WERI-Rb-1 (cell line): ENCODE measurements at regions not wholly inside any gene's neighbourhood (a gene's known extent, or its start where the extent isn't known, plus 50 kb on each side); places are given as distances from the start of the nearest gene placed in this dataset.

Experiments used
- DNase-seq: peaks from one replicate; pipeline ENCODE4 v3.0.0-alpha.2; 2020
- H3K27ac ChIP-seq: fragments of 250-450 bp; sonication (Bioruptor Pico); 2 replicates; pipeline ENCODE4 v1.5.1; 2020; ENCODE audit warnings: mild to moderate bottlenecking, moderate library complexity
- H3K27me3 ChIP-seq: fragments of 250-450 bp; sonication (Bioruptor Pico); 2 replicates; pipeline ENCODE4 v1.5.1; 2021; ENCODE audit warnings: mild to moderate bottlenecking, low read depth, moderate library complexity; ENCODE audit not compliant: insufficient read depth, severe bottlenecking
- H3K36me3 ChIP-seq: fragments of 250-450 bp; sonication (Bioruptor Pico); 2 replicates; pipeline ENCODE4 v1.5.1; 2020; ENCODE audit warnings: mild to moderate bottlenecking, moderate library complexity
- H3K4me3 ChIP-seq: 2 replicates; pipeline ENCODE4 v1.5.1; 2011; ENCODE audit warnings: low read depth, mild to moderate bottlenecking, control low read depth, low read length
- H3K9me3 ChIP-seq: fragments of 250-450 bp; sonication (Bioruptor Pico); 2 replicates; pipeline ENCODE4 v1.5.1; 2021; ENCODE audit warnings: mild to moderate bottlenecking, moderate library complexity; ENCODE audit not compliant: severe bottlenecking
- TF ChIP-seq, protein P1 (sequence below): IDR thresholded peaks from 2 replicates; pipeline ENCODE4 v1.5.1; 2011; ENCODE audit warnings: low read depth, mild to moderate bottlenecking, control low read depth, inconsistent platforms, low read length

DNA sequence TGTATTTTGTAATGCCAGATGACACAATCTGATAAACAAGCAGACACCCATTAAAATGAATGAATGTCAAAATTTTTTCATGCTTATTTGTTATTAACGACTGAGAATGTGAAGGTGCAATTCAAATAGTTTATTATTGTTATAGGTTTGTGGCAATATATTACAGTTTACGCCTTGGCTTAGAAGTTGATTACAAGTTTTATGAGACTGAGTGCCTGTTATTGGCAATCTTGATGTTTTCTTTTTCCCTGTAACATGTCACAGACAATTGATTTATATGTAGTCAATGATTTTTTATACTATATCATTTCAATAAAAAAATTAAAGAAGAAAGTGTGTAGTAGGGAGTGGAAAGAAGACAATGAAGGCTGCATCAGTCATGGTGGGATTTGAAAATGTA, 144.1 kb upstream of the EEF1E1 start:
- DNase-seq, result no peak
- no peak overlapping the region for H3K4me3 ChIP-seq
- H3K27me3 ChIP-seq, result peaks cover 3% of the 10 kb centered on the region
- no peaks in the 10 kb centered on the region for H3K36me3 ChIP-seq
- peaks cover 6% of the 10 kb centered on the region for H3K9me3 ChIP-seq
- TF ChIP-seq, protein P1, sequence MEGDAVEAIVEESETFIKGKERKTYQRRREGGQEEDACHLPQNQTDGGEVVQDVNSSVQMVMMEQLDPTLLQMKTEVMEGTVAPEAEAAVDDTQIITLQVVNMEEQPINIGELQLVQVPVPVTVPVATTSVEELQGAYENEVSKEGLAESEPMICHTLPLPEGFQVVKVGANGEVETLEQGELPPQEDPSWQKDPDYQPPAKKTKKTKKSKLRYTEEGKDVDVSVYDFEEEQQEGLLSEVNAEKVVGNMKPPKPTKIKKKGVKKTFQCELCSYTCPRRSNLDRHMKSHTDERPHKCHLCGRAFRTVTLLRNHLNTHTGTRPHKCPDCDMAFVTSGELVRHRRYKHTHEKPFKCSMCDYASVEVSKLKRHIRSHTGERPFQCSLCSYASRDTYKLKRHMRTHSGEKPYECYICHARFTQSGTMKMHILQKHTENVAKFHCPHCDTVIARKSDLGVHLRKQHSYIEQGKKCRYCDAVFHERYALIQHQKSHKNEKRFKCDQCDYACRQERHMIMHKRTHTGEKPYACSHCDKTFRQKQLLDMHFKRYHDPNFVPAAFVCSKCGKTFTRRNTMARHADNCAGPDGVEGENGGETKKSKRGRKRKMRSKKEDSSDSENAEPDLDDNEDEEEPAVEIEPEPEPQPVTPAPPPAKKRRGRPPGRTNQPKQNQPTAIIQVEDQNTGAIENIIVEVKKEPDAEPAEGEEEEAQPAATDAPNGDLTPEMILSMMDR, result no peak
- H3K27ac ChIP-seq, result no peak overlapping the region

DNA sequence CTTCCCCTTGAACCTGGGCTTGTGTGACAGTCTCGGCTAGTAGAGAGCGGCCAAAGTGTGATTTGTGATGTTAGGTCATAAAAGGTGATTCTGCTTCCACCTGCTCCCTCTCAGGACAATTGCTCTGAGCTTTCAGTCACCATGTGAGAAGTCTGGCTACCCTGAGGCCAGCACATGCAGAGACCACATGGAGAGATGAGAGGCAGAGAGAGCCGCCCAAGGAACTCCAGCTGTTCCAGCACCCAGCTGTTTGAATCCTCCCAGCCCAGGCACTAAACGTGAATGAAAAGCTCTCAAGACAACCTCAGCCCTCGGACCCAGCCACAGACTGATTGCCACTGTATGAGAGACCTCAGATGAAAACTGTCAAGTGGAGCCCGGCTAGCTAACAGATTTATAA, 143.4 kb upstream of the EEF1E1 start:
- TF ChIP-seq, protein P1, result no peak
- H3K4me3 ChIP-seq, result no peak overlapping the region
- no peak for DNase-seq
- no peak overlapping the region for H3K27ac ChIP-seq
- H3K9me3 ChIP-seq, result peaks cover 6% of the 10 kb centered on the region
- H3K27me3 ChIP-seq, result peaks cover 3% of the 10 kb centered on the region
- no peaks in the 10 kb centered on the region for H3K36me3 ChIP-seq

DNA sequence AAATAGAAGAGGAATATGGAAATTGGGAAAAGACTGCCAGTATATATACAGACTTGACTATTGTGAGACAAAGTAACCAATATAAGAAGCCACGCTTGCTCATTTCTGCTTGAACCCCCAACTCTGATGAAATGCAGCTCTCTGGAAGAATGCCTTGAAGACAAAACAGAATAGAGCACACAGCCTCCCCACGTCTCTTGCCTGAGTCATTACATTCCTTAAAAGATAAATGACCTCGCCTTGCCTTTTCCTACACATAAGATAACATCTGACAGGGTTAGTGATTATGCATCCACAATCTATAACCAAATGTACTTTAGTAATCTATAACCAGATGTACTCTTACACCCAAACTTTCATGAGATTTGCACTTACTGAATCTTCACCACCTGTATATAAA, 141.1 kb upstream of the EEF1E1 start:
- no peak for DNase-seq
- TF ChIP-seq, protein P1, result no peak
- peaks cover 5% of the 10 kb centered on the region for H3K27me3 ChIP-seq
- H3K9me3 ChIP-seq, result no peaks in the 10 kb centered on the region
- no peak overlapping the region for H3K4me3 ChIP-seq
- no peaks in the 10 kb centered on the region for H3K36me3 ChIP-seq
- no peak overlapping the region for H3K27ac ChIP-seq

DNA sequence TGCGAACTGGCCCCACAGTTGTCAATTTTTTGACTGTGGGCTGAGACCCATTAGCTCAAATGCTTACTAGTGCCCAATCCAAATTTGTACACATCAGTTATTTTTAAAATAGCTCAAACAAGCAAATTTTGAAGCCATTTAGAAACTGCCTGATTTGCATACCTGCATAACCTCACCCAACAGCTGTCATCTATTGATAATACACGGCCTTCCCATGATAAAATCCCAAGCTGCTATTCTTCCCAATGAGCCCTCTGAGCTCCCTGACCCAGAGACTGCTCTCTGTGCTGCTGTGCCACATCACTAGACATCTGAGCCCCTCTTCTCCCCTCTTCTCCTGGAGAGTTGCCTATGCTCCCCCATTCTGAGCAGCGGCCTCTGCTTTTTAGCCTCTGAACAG, 140.5 kb upstream of the EEF1E1 start:
- DNase-seq, result no peak
- Histone ChIP-seq H3K27ac (no peak overlapping the region), H3K36me3 (no peaks in the 10 kb centered on the region), H3K9me3 (no peaks in the 10 kb centered on the region), H3K4me3 (no peak overlapping the region), H3K27me3 (peaks cover 9% of the 10 kb centered on the region)
- TF ChIP-seq, protein P1, result no peak

DNA sequence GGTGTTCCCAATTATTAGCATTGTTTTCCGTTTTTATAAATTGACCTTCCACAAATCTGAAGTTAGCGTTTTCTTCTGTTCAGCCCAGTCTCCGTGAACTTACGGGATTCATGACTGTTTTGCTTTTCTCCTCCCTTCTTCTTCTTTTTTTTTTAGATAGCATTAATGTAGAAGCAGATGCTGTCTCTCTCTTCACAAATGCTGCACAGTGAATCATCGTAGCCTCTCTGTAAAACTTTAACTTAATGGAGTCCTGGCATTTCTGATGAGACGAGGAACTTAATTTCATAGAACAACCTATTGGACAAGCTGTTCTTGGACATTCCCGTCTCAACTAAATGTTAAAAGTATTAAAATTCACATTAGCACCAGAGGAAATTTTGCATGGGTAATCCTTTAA, 138.0 kb upstream of the EEF1E1 start:
- Histone ChIP-seq H3K4me3 (no peak overlapping the region), H3K27me3 (peaks cover 10% of the 10 kb centered on the region), H3K36me3 (no peaks in the 10 kb centered on the region), H3K9me3 (no peaks in the 10 kb centered on the region), H3K27ac (no peak overlapping the region)
- no peak for DNase-seq
- TF ChIP-seq, protein P1, result no peak
